Activated B cell treated with CpG ODN at 0.5 μM for 24 hours (primary cell): ENCODE measurements at regions not wholly inside any gene's neighbourhood (a gene's known extent, or its start where the extent isn't known, plus 50 kb on each side); places are given as distances from the start of the nearest gene placed in this dataset.

Experiments
- ATAC-seq: fragments of 200-7000 bp; cut with Tn5 transposase; one replicate; pipeline ENCODE4 v1.10.0; 2021; ENCODE audit warnings: low read depth, mild to moderate bottlenecking, moderate library complexity
- CTCF ChIA-PET: fragments of 350-600 bp; sonication (Branson Sonifier 250); formaldehyde crosslinking; loops from one replicate; lab custom pipeline; 2021; ENCODE audit warnings: antibody characterized with exemption; lab: Charles Lee
- POLR2A ChIA-PET: fragments of 350-600 bp; sonication (Branson Sonifier 250); formaldehyde crosslinking; loops from one replicate; lab custom pipeline; 2021; ENCODE audit warnings: antibody characterized with exemption; lab: Charles Lee
- DNase-seq: peaks from one replicate; pipeline ENCODE4 v3.0.0; 2022
- H3K27ac Mint-ChIP-seq: one replicate; pipeline ENCODE4 v1.8.0; 2020; ENCODE audit warnings: mixed read lengths
- H3K27me3 Mint-ChIP-seq: one replicate; pipeline ENCODE4 v1.8.0; 2021; ENCODE audit warnings: mixed read lengths
- H3K36me3 Mint-ChIP-seq: one replicate; pipeline ENCODE4 v1.8.0; 2021; ENCODE audit warnings: low read depth, mixed read lengths
- H3K4me1 Mint-ChIP-seq: one replicate; pipeline ENCODE4 v1.8.0; 2021; ENCODE audit warnings: mixed read lengths
- H3K4me3 Mint-ChIP-seq: one replicate; pipeline ENCODE4 v1.8.0; 2020; ENCODE audit warnings: mild to moderate bottlenecking, mixed read lengths
- H3K9me3 Mint-ChIP-seq: one replicate; pipeline ENCODE4 v1.8.0; 2020; ENCODE audit warnings: mixed read lengths
- CTCF ChIP-seq: fragments of 200-600 bp; IDR thresholded peaks from one replicate; pipeline ENCODE4 v1.8.0; 2022; ENCODE audit warnings: antibody characterized with exemption, mild to moderate bottlenecking
- intact Hi-C: fragments of 100-400 bp; cut with micrococcal nuclease; formaldehyde crosslinking; loops from one replicate; pipeline ENCODE4 v1.15.1; 2024

DNA sequence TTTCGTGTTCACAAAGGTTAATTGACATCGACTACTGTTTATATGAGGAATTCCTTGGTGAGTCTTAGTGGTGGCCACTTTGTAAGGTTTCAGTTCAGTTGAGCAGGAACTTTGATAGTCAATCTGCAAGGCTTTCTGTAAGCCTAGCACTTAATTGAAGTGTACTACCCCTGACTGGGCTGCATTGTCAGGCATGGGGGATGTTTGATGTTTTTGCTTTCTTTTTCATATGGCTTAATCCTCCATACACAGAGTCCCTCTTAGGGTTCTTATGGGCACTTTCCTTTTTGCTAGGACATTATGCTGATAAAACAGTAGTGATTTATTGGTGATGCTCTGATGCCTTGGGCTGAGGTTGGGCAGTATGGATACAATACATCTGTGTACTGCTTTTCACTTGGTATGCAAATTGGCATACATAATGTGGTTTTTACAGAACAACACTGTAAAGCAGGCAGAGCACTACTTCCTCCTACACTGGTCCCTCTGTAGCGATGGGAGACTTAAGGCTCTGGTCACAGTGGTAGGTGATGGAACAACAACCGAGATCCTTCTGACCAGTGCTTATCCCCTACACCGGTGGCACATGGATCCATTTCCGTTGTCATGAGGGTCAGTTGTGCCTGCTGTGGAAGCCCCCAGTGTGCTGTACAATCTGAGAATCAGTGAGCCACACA lies 261.0 kb downstream of the MFSD1 start:
- no peak overlapping the region for H3K4me3 Mint-ChIP-seq
- DNase-seq (no peak), ATAC-seq (no peak)
- ChIA-PET CTCF (no interaction called here), POLR2A (no interaction called here)
- no peaks in the 10 kb centered on the region for H3K27me3 Mint-ChIP-seq
- intact Hi-C loops: no loop called here
- peaks cover 2% of the 10 kb centered on the region for H3K9me3 Mint-ChIP-seq
- H3K36me3 Mint-ChIP-seq: no peaks in the 10 kb centered on the region
- no peak for TF ChIP-seq CTCF
- no peak overlapping the region for H3K27ac Mint-ChIP-seq
- H3K4me1 Mint-ChIP-seq: no peaks in the 10 kb centered on the region

GRCh38 chr3:159069091-159069490 lies 267.2 kb downstream of the MFSD1 start, which contains the start of gene IQCJ:
IQCJ (plus strand) TSS chr3:159069319.
- Mint-ChIP-seq H3K4me3 (no peak within 1 kb of the TSS), H3K9me3 (no peaks in the 10 kb centered on the region), H3K4me1 (no peaks in the 10 kb centered on the region), H3K36me3 (no peaks in the 10 kb centered on the region), H3K27me3 (peaks cover 5% of the 10 kb centered on the region), H3K27ac (no peak within 1 kb of the TSS)
- CTCF ChIA-PET: no interaction called here
- intact Hi-C loops: no loop called here
- TF ChIP-seq CTCF: no peak
- no peak for ATAC-seq
- no peak for DNase-seq
- POLR2A ChIA-PET: no interaction called here

GRCh38 chr3:159069866-159070425 lies 268.1 kb downstream of the MFSD1 start:
- H3K27ac Mint-ChIP-seq: no peak overlapping the region
- POLR2A ChIA-PET: no interaction called here
- intact Hi-C loops: no loop called here
- TF ChIP-seq CTCF: no peak
- H3K9me3 Mint-ChIP-seq: no peaks in the 10 kb centered on the region
- peaks cover 5% of the 10 kb centered on the region for H3K27me3 Mint-ChIP-seq
- DNase-seq (no peak), ATAC-seq (no peak)
- CTCF ChIA-PET: no interaction called here
- H3K36me3 Mint-ChIP-seq: no peaks in the 10 kb centered on the region
- no peaks in the 10 kb centered on the region for H3K4me1 Mint-ChIP-seq
- H3K4me3 Mint-ChIP-seq: no peak overlapping the region

DNA sequence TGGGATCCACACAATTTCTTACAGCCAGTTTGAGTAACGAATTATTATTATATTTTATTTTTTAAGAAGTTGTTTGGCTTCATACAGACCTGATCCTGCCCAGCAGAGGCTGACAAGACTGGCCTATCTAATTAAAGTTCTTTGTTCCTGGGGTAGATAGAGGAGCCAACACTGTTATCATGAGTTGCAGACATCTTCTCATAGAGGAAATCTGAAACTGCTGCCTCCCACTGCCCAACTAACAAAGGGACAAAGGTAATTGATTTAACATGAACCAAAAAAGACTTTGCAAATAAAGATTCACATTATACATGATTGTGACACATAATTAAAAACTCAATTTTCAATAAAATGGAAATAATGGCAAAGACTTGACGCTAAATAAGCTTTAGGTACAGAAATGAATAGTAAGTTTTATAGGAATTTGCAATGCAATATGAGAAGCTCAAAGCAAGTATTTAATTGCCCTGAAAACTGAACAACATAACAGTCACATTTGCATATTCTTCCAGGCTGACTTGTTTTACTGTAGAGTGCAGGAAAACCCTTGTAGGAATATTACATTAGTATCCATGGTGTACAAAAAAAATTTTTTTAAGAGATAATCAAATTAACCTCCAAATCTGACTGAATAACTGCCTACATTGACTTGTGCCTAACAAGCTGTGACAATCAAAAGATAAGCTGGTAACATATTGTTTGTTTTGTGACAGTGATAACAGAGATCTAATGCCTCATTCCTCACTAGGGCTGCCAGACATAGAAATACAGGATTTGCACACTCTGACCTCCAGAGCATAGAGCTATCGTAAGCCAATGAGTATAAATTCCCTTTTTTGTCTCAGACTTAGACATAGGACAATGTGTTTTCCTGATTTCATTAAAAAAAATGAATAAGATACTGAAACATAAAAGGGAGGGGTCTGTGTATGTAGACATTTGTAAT lies 273.2 kb downstream of the MFSD1 start:
- Mint-ChIP-seq H3K9me3 (no peaks in the 10 kb centered on the region), H3K36me3 (no peaks in the 10 kb centered on the region), H3K27me3 (no peaks in the 10 kb centered on the region), H3K27ac (no peak overlapping the region), H3K4me3 (no peak overlapping the region), H3K4me1 (no peaks in the 10 kb centered on the region)
- intact Hi-C loops: no loop called here
- DNase-seq: no peak
- ATAC-seq: no peak
- ChIA-PET CTCF (no interaction called here), POLR2A (no interaction called here)
- TF ChIP-seq CTCF: no peak

- Mint-ChIP-seq H3K9me3 (no peaks in the 10 kb centered on the region), H3K27me3 (no peaks in the 10 kb centered on the region), H3K4me3 (no peak overlapping the region), H3K27ac (no peak overlapping the region), H3K36me3 (no peaks in the 10 kb centered on the region), H3K4me1 (no peaks in the 10 kb centered on the region)
- CTCF ChIA-PET: no interaction called here
- intact Hi-C loops: no loop called here
- DNase-seq (no peak), ATAC-seq (no peak)
- POLR2A ChIA-PET: no interaction called here
- TF ChIP-seq CTCF: no peak
Measured at GRCh38 chr3:159077860-159078259, 276.0 kb downstream of the MFSD1 start.
